ENCODE measurements at regions not wholly inside any gene's neighbourhood (a gene's known extent, or its start where the extent isn't known, plus 50 kb on each side); places are given as distances from the start of the nearest gene placed in this dataset.

DNA sequence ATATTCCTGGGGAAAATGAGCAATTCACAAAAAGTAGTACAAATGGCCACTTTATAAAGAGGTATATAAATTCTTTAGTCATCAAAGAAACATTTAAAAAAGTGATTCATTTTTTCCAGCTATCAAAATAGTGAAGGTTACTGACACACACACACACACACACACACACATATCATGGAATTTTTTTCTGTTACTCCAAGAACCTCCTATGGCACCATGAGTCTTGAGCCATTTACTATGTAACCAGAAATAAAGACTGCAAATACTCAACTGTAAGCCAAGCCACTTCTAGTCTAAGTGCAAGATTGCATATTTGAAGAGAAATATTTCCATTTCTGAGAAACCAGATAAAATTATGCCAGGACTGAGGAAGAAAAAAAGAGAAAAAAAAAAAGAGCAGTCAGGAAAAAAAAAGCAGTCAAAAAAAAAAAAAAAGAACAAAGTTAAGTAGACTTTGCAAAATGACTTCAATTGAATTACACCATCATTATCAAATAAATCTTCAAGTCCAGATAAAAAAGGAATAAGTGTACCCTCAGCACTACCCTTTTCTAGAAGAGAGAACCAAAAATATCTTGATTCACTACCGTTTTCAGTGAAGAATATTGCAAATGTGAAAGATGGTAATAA, 275.7 kb downstream of the DAD1 start:
- Histone ChIP-seq H3K9ac (replicated peaks in 1 of 4; ENCODE audit: extremely low read depth in 1 of 4, low read depth in 3 of 4, low read length in 3 of 4) (no peak overlapping the region), H4K91ac (replicated peaks; ENCODE audit: insufficient read length, low read length) (no peak overlapping the region), H3K4me3 (ENCODE audit: extremely low read depth in 1 of 4, insufficient read depth in 2 of 4, low read depth in 3 of 4, low read length in 4 of 4) (no peak overlapping the region), H2BK12ac (ENCODE audit: low read depth, low read length) (no peak overlapping the region), H3K36me3 (ENCODE audit: control insufficient read depth in 2 of 4, insufficient read depth in 4 of 4, low read length in 3 of 4) (no peaks in the 10 kb centered on the region), H4K8ac (ENCODE audit: extremely low read depth, insufficient read depth, low read length) (no peak overlapping the region), H3K79me2 (ENCODE audit: control insufficient read depth in 1 of 2, insufficient read depth in 2 of 2, low read length in 2 of 2) (no peaks in the 10 kb centered on the region), H2BK5ac (ENCODE audit: low read depth, low read length) (no peak overlapping the region), H2AK5ac (ENCODE audit: low read depth, low read length) (no peak overlapping the region), H3K27me3 (replicated peaks in 1 of 4; ENCODE audit: control insufficient read depth in 3 of 4, extremely low read depth in 1 of 4, insufficient read depth in 3 of 4, low read length in 3 of 4) (no peaks in the 10 kb centered on the region), H2AFZ (ENCODE audit: low read length) (no peak overlapping the region), H3K27ac (ENCODE audit: low read depth, low read length) (no peak overlapping the region), H4K5ac (ENCODE audit: insufficient read length, low read depth, low read length) (no peak overlapping the region), H3K23me2 (ENCODE audit: low read depth, low read length) (no peaks in the 10 kb centered on the region), H2BK15ac (ENCODE audit: low read length) (no peak overlapping the region), H2BK120ac (replicated peaks; ENCODE audit: low read depth, low read length) (no peak overlapping the region), H3K4me2 (ENCODE audit: insufficient read depth in 1 of 2, low read depth in 2 of 2, low read length in 2 of 2) (no peak overlapping the region), H4K20me1 (replicated peaks in 1 of 2; ENCODE audit: control insufficient read depth in 1 of 2, insufficient read depth in 2 of 2, low read length in 2 of 2) (no peaks in the 10 kb centered on the region), H3K18ac (ENCODE audit: extremely low read depth, low read length) (no peak overlapping the region), H3K4me1 (replicated peaks in 1 of 4; ENCODE audit: control insufficient read depth in 3 of 4, insufficient read depth in 4 of 4, low read length in 3 of 4) (no peaks in the 10 kb centered on the region), H3K4ac (replicated peaks; ENCODE audit: insufficient read length, low read depth, low read length) (no peak overlapping the region), H3K14ac (ENCODE audit: insufficient read length) (no peak overlapping the region), H3K9me3 (ENCODE audit: insufficient read depth in 2 of 2, low read depth in 1 of 2, low read length in 1 of 2) (no peaks in the 10 kb centered on the region), H3K79me1 (ENCODE audit: low read depth, low read length) (no peaks in the 10 kb centered on the region), H3K56ac (replicated peaks; ENCODE audit: insufficient read length, low read depth, low read length) (peak overlapping the region; percentile 11), H2BK20ac (ENCODE audit: low read length) (no peak overlapping the region), H3K23ac (ENCODE audit: insufficient read length) (no peak overlapping the region)
- DNase-seq (ENCODE audit: low read depth in 1 of 2, low spot score in 2 of 2) (no peak), FAIRE-seq (no peak)
- WGBS, 2 experiments (ENCODE audit: extremely low coverage in 1 of 2, insufficient coverage in 1 of 2, insufficient read length in 1 of 2, insufficient replicate concordance in 2 of 2, low coverage in 1 of 2, low lambda C conversion rate in 2 of 2, missing lambda C conversion rate in 1 of 2), result 92% methylated on average over 1 of the region's 1 CpG; no CpG with 5 or more reads in 1 of the 2 experiments
- ChIA-PET POLR2A (ENCODE audit: partially characterized antibody) (no interaction called here), CTCF (ENCODE audit: partially characterized antibody) (interaction anchor here (0.7 to 1.9 kb wide), 6 partner anchors 9 to 161 kb away, joined by 3 to 9 read pairs (median 4); no protein-coding TSS in a partner anchor)
- no peak for TF ChIP-seq SUZ12 (IDR thresholded peaks at IDR 0.05; ENCODE audit: low read length)
- TF ChIP-seq KDM5A (IDR thresholded peaks at IDR 0.05; ENCODE audit: low read length), result no peak
- no peak for TF ChIP-seq CTCF (IDR thresholded peaks at IDR 0.05; ENCODE audit: control extremely low read depth in 1 of 3, insufficient read depth in 1 of 3, low read depth in 1 of 3, low read length in 3 of 3)
- TF ChIP-seq TCF12 (IDR thresholded peaks at IDR 0.05; ENCODE audit: low read depth, low read length), result no peak
- TF ChIP-seq ATF2 (IDR thresholded peaks at IDR 0.05; ENCODE audit: low read length), result no peak
- no peak for TF ChIP-seq BRCA1 (IDR thresholded peaks at IDR 0.05; ENCODE audit: low read depth, low read length)
- no peak for TF ChIP-seq KDM1A (IDR thresholded peaks at IDR 0.05; ENCODE audit: borderline replicate concordance, low read length)
- no peak for TF ChIP-seq HDAC2 (IDR thresholded peaks at IDR 0.05; ENCODE audit: borderline replicate concordance in 1 of 2, low read depth in 2 of 2, low read length in 2 of 2)
- TF ChIP-seq JUND (IDR thresholded peaks at IDR 0.05; ENCODE audit: low read length), result no peak
